Endothelial cell of umbilical vein (primary cell): ENCODE measurements at regions not wholly inside any gene's neighbourhood (a gene's known extent, or its start where the extent isn't known, plus 50 kb on each side); places are given as distances from the start of the nearest gene placed in this dataset.

Source experiments
- BruUV-seq: library from RNA; stranded (reverse); fragments of 400-500 nt; replicated peaks from 2 replicates; lab custom pipeline; 2021; lab: Mats Ljungman, UMichigan
- CTCF ChIA-PET: fragments of 300-600, 350-600 bp; sonication (Branson Sonifier 250); formaldehyde crosslinking; loops from one replicate; lab custom pipeline; 2021; ENCODE audit warnings: antibody characterized with exemption, inconsistent platforms; lab: Charles Lee
- POLR2A ChIA-PET: fragments of 300-600, 350-600 bp; sonication (Branson Sonifier 250); formaldehyde crosslinking; loops from one replicate; lab custom pipeline; 2021; ENCODE audit warnings: antibody characterized with exemption, inconsistent platforms; lab: Charles Lee
- DNase-seq: peaks from one replicate; pipeline ENCODE4 v3.0.0-alpha.2; 2011; ENCODE audit warnings: low read depth, low spot score
- FAIRE-seq: peaks from 2 replicates; lab custom pipeline; 2011; peaks lifted over from hg19 to GRCh38; lab: Jason Lieb, UNC
- H2AFZ ChIP-seq: 2 replicates; pipeline ENCODE4 v1.6.0; 2012; ENCODE audit warnings: low read depth, low read length, control low read depth, inconsistent platforms
- H3K27ac ChIP-seq: 2 replicates; pipeline ENCODE4 v1.5.1; 2011; ENCODE audit warnings: low read depth, mild to moderate bottlenecking, control low read depth, low read length, moderate library complexity; ENCODE audit not compliant: insufficient read depth
- H3K27me3 ChIP-seq, 2 experiments: 2 replicates each; pipeline versions ENCODE4 v1.6.0 to v1.6.1; 2011; ENCODE audit warnings: low read length in 2 of 2, mixed read lengths in 1 of 2; ENCODE audit not compliant: control insufficient read depth in 2 of 2, insufficient read depth in 2 of 2
- H3K36me3 ChIP-seq, 2 experiments: 2 replicates in 1 of 2; 3 replicates in 1 of 2; pipeline ENCODE4 v1.5.1; 2011; ENCODE audit warnings: low read length in 2 of 2, mild to moderate bottlenecking in 1 of 2, moderate library complexity in 1 of 2; ENCODE audit not compliant: control insufficient read depth in 2 of 2, insufficient read depth in 2 of 2; ENCODE audit errors: extremely low read depth in 1 of 2
- H3K4me1 ChIP-seq: 3 replicates; pipeline ENCODE4 v1.5.1; 2011; ENCODE audit warnings: mild to moderate bottlenecking, low read length; ENCODE audit not compliant: control insufficient read depth, insufficient read depth; ENCODE audit errors: extremely low read depth
- H3K4me2 ChIP-seq: 2 replicates; pipeline ENCODE4 v1.6.1; 2011; ENCODE audit warnings: low read length, control low read depth, mixed read lengths; ENCODE audit not compliant: insufficient read depth
- H3K4me3 ChIP-seq, 3 experiments: fragments of 200-600 bp in 1 of 3; sonication (generic), shearing (Covaris generic) in 1 of 3; replicated peaks in 1 of 3; 2 replicates each; pipeline ENCODE4 v1.5.1; 2011 to 2016; ENCODE audit warnings: control low read depth in 3 of 3, low read length in 3 of 3, mild to moderate bottlenecking in 2 of 3, inconsistent platforms in 1 of 3, low read depth in 1 of 3, moderate library complexity in 1 of 3; ENCODE audit not compliant: insufficient read depth in 1 of 3
- H3K79me2 ChIP-seq: 2 replicates; pipeline ENCODE4 v1.6.0; 2012; ENCODE audit warnings: low read length, inconsistent platforms; ENCODE audit not compliant: control insufficient read depth, insufficient read depth
- H3K9ac ChIP-seq: replicated peaks from 2 replicates; pipeline ENCODE3; 2011; ENCODE audit warnings: low read length, control low read depth; ENCODE audit not compliant: insufficient read depth; ENCODE audit errors: extremely low read depth
- H3K9me1 ChIP-seq: replicated peaks from 3 replicates; pipeline ENCODE4 v1.6.0; 2011; ENCODE audit warnings: mild to moderate bottlenecking, low read length; ENCODE audit not compliant: control insufficient read depth, insufficient read depth; ENCODE audit errors: extremely low read depth
- H3K9me3 ChIP-seq: replicated peaks from 2 replicates; pipeline ENCODE4 v1.5.1; 2012; ENCODE audit warnings: low read length, inconsistent platforms; ENCODE audit not compliant: control insufficient read depth, insufficient read depth
- H4K20me1 ChIP-seq: replicated peaks from 2 replicates; pipeline ENCODE3; 2011; ENCODE audit warnings: mild to moderate bottlenecking, low read length; ENCODE audit not compliant: control insufficient read depth, insufficient read depth; ENCODE audit errors: extremely low read depth
- EZH2 ChIP-seq: IDR thresholded peaks from 2 replicates; pipeline ENCODE4 v1.6.1; 2012; ENCODE audit warnings: borderline replicate concordance, low read depth, mild to moderate bottlenecking, moderate library complexity, low read length, inconsistent platforms; ENCODE audit not compliant: severe bottlenecking
- FOS ChIP-seq: IDR thresholded peaks from 2 replicates; pipeline ENCODE4 v1.6.1; 2011; ENCODE audit warnings: mild to moderate bottlenecking, low read length, moderate library complexity, borderline replicate concordance; ENCODE audit not compliant: insufficient read depth
- GATA2 ChIP-seq: IDR thresholded peaks from 2 replicates; pipeline ENCODE4 v1.7.0; 2011; ENCODE audit warnings: low read depth, mild to moderate bottlenecking, moderate library complexity, mixed read lengths, low read length; ENCODE audit not compliant: insufficient read length, insufficient read depth
- JUN ChIP-seq: IDR thresholded peaks from 2 replicates; pipeline ENCODE4 v1.6.1; 2011; ENCODE audit warnings: borderline replicate concordance, low read depth; ENCODE audit not compliant: insufficient read length, insufficient read depth
- MYC ChIP-seq: IDR thresholded peaks from one replicate; pipeline ENCODE4 v1.6.1; 2011; ENCODE audit warnings: mild to moderate bottlenecking, low read depth, low read length
- POLR2A ChIP-seq: IDR thresholded peaks from 2 replicates; pipeline ENCODE4 v1.6.1; 2012; ENCODE audit warnings: low read depth, mild to moderate bottlenecking, control low read depth, low read length
- POLR2AphosphoS5 ChIP-seq: IDR thresholded peaks from 2 replicates; pipeline ENCODE4 v1.6.1; 2012; ENCODE audit warnings: low read depth, mild to moderate bottlenecking, control low read depth, low read length, moderate library complexity; ENCODE audit not compliant: insufficient read depth
- dilution Hi-C: fragments of 300-500 bp; cut with MboI; formaldehyde crosslinking; loops from one replicate; pipeline ENCODE4 v1.15.0; 2019; ENCODE audit warnings: low sequenced_read_pairs; ENCODE audit not compliant: extremely low pct_ligation_motif_present
- intact Hi-C: fragments of 100-400 bp; cut with micrococcal nuclease; formaldehyde crosslinking; loops from one replicate; pipeline ENCODE4 v1.10.0; 2022
- TF ChIP-seq, protein P1 (sequence below): IDR thresholded peaks from 2 replicates; pipeline ENCODE4 v1.6.1; 2011; ENCODE audit not compliant: insufficient read depth, insufficient read length
- TF ChIP-seq, protein P2 (sequence below), 2 donors: IDR thresholded peaks; 1 replicate in 1 of 2; 2 replicates in 1 of 2; pipeline ENCODE4 v1.5.1; 2011; ENCODE audit warnings: low read length in 2 of 2, mild to moderate bottlenecking in 2 of 2, moderate library complexity in 2 of 2, control low read depth in 1 of 2, inconsistent platforms in 1 of 2, low read depth in 1 of 2; ENCODE audit not compliant: insufficient read depth in 1 of 2; ENCODE audit errors: extremely low read depth in 1 of 2

DNA sequence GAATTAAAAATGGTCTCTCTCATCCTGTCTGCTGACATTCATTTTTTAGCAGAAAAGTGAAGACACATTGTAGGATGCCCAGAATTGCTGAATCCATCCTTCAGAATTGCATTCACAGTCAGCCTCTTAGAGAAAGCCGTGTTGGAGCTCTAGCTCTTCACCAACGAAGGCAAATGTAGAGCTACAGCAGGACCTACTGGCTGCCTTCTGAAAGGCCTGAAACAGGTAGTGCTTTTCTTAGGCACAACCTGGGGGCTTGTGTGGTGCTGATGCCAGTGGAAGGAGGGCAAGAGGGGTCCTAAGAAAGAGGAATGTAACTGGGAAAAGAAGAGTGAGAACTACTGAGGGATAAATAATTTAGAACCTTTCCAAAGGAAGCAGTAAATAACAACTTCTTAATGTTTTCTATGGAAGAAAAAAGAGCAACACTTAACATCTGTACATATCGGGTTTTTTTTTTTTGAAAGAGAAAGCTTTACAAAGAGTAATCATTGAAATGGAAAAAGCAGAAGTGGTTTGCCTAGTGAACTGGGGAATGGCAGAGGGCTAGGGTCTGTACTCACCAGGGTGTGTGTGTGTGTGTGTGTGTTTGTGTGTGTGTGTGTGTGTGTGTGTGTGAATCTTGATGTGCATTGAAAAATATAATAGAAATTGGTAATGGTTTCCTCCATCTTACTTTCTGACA, 297.8 kb downstream of the SATB1 start:
- intact Hi-C loops (no loop called here), dilution Hi-C loops (no loop called here)
- DNase-seq: no peak
- Histone ChIP-seq H3K9me3 (peaks cover 3% of the 10 kb centered on the region), H3K9me1 (no peaks in the 10 kb centered on the region), H3K4me3 (no peak overlapping the region), H4K20me1 (no peaks in the 10 kb centered on the region), H3K27ac (no peak overlapping the region), H3K9ac (no peak overlapping the region), H3K79me2 (no peaks in the 10 kb centered on the region), H3K4me2 (no peak overlapping the region), H2AFZ (no peak overlapping the region), H3K27me3 (no peaks in the 10 kb centered on the region), H3K36me3 (no peaks in the 10 kb centered on the region), H3K4me1 (no peaks in the 10 kb centered on the region)
- TF ChIP-seq, protein P1, sequence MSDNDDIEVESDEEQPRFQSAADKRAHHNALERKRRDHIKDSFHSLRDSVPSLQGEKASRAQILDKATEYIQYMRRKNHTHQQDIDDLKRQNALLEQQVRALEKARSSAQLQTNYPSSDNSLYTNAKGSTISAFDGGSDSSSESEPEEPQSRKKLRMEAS: no peak
- TF ChIP-seq POLR2AphosphoS5: no peak
- TF ChIP-seq GATA2: no peak
- no peak for TF ChIP-seq POLR2A
- TF ChIP-seq FOS: no peak
- no peak for TF ChIP-seq EZH2
- TF ChIP-seq MYC: no peak
- TF ChIP-seq, protein P2, sequence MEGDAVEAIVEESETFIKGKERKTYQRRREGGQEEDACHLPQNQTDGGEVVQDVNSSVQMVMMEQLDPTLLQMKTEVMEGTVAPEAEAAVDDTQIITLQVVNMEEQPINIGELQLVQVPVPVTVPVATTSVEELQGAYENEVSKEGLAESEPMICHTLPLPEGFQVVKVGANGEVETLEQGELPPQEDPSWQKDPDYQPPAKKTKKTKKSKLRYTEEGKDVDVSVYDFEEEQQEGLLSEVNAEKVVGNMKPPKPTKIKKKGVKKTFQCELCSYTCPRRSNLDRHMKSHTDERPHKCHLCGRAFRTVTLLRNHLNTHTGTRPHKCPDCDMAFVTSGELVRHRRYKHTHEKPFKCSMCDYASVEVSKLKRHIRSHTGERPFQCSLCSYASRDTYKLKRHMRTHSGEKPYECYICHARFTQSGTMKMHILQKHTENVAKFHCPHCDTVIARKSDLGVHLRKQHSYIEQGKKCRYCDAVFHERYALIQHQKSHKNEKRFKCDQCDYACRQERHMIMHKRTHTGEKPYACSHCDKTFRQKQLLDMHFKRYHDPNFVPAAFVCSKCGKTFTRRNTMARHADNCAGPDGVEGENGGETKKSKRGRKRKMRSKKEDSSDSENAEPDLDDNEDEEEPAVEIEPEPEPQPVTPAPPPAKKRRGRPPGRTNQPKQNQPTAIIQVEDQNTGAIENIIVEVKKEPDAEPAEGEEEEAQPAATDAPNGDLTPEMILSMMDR (IDR thresholded peaks at IDR 0.05; ENCODE audit: extremely low read depth in 1 of 2, insufficient read depth in 1 of 2, low read depth in 1 of 2, low read length in 2 of 2): no peak
- no peak for TF ChIP-seq JUN
- ChIA-PET CTCF (no interaction called here), POLR2A (no interaction called here)
- FAIRE-seq: no peak
- BruUV-seq: no TSS peak
